ENCODE measurements at regions not wholly inside any gene's neighbourhood (a gene's known extent, or its start where the extent isn't known, plus 50 kb on each side); places are given as distances from the start of the nearest gene placed in this dataset.
A peak's percentile ranks its signal among the peaks of the same experiment; 100 is the strongest.

GRCh38 chr11:128188346-128189004 lies 398.9 kb downstream of the ETS1 start:
- no peak for DNase-seq

DNA sequence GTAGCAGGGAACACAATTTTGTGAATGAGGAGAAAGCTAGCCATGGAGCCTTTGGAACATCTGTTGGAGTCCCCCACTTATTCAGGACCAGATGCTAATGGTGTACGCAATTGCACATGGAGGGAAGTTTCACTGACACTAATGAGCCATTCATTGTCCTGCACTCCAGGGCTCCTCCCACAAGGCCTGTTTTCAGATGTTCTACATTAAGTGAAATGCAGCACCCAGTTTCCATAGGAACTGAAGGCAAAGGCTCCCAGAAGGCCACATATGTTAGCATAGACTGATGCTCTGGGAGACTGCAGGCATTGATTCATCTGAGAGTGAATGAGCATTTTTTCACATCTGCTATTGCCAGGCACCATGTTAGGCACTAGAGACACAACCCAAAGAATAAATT lies 399.5 kb downstream of the ETS1 start:
- DNase-seq: no peak

GRCh38 chr11:128187377-128187776 lies 400.0 kb downstream of the ETS1 start:
- no peak for DNase-seq

GRCh38 chr11:128184981-128185380 lies 402.4 kb downstream of the ETS1 start:
- DNase-seq: no peak

DNA sequence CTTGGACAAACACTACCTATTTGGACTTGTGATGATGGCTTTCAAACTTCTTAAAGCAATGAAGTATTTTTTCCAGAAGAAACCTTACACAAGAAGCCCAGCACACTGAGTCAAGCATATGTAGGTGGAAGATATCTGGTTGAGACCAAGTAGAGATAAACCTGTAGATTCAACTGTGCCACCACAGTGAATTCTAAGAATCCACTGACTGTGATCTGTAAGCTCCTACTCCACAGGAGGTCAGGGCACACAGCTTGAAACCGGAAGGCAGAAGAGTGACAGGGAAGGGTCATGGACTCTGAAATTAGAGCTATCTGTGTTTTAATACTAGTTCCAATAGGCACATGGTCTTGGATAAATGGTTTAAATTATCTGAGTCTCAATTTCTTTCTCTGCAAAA lies 404.5 kb downstream of the ETS1 start:
- no peak for DNase-seq

DNA sequence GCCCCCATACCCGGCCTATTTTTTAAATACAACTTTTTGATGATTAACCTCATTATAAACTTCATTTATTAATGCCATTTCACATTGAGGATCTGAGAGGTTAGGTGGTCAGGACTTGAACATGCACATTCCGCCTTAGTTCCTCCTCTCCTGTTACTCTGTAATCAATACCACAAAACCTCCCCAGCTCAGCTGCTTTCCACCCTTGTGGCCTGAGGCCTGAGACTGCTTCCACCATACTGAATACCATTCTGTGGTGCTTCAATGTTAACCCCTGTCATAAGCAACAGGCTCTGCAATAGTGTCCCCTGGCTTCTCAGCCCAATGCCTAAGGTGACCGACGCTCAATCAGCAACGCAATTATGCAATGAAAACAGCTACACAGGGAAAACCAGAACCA lies 405.4 kb downstream of the ETS1 start:
- DNase-seq: no peak

DNA sequence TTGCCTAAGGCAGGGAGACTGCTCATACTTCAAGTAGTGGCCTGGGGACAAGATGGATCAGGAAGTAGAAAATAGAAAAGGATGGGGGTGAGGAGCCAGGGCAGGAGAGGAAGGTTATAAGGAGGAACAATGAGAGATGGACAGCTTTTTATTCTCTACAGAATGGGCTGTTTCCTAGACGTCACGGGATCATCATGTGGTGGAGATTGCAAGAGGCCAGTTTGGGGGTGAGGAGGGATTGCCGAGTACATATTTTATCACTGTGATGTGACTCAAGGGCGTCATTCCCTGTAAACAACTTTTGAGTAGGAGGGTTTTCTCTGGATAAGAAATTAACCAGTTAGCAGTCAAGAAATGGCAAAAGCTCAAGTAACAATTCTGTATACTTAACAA lies 406.3 kb downstream of the ETS1 start:
- DNase-seq: no peak

- no peak for DNase-seq
Measured at GRCh38 chr11:128180441-128181087, 406.8 kb downstream of the ETS1 start.

DNA sequence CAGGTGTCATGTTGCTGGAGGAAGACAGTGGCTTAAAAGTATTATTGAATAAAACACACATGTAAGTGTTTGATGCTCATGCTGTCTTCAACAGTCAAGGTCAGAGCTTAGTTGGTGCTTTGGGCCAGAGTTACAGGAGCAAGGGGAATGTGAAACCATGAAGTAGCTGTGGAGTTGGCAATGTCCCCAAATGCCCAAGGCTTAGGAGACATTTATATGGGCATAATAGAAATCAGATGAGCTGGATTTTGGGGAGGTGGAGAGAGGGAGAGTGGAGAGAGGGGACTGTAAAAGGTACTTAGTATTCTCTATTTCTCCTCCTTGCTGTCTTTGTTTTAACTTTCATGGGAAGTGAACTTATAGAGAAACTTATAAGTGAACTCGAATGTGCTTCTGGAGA lies 407.8 kb downstream of the ETS1 start:
- no peak for DNase-seq

DNA sequence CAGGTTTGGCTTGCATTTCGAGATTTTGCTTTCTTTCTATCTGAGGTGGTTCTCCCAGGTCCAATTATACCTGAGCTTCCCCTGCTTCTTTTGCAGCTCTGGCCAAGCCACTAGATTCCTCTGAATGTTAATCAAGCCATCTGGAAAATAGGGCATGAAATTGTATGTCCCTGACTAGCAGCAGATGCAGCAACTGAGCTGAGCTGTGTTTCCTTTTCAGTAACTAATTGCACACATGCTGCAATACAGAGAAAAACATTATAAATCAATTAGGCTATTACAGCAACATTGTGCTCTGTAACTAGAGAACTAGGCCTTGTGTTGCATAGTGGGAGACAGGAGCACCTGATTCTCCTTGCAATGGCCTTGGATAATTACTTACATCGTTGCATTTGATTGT lies 408.3 kb downstream of the ETS1 start:
- no peak for DNase-seq

DNA sequence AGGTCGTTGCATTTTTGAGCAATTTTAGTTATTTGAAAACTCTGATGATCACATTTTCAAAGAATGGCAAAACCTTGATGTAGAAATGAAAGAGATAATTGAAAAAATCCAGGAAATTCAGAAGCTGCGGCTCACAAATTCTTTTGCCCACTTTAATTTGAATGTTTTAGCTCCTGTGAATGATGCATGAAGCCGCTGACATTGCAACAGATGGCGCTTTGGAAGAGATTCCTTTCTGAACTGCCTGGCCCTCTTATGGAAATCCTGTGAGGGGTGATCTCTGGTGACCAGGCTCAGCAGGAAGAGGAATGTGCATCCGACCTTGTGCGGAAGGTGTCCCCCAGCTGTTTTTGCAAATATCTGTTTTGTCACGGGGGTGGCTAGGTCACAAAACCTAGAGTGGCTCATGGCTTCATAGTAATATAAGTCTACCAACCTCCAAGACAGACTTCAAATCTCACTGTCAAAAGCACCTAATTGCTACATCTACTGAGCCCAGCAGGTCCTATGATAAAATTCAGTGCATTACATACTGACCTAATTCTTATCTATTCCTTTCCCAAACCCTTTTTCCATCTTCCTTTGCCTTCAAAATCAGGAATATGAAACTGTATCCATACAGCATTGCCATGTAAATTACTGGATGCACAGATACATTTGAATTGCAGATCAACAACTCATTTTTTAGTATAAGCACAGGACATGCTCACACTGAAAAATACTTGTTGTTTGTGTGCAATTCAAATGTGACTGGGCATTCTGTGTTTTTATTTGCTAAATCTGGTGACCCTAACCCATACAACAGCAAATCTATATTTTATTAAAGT lies 412.7 kb downstream of the ETS1 start:
- DNase-seq: no peak

DNA sequence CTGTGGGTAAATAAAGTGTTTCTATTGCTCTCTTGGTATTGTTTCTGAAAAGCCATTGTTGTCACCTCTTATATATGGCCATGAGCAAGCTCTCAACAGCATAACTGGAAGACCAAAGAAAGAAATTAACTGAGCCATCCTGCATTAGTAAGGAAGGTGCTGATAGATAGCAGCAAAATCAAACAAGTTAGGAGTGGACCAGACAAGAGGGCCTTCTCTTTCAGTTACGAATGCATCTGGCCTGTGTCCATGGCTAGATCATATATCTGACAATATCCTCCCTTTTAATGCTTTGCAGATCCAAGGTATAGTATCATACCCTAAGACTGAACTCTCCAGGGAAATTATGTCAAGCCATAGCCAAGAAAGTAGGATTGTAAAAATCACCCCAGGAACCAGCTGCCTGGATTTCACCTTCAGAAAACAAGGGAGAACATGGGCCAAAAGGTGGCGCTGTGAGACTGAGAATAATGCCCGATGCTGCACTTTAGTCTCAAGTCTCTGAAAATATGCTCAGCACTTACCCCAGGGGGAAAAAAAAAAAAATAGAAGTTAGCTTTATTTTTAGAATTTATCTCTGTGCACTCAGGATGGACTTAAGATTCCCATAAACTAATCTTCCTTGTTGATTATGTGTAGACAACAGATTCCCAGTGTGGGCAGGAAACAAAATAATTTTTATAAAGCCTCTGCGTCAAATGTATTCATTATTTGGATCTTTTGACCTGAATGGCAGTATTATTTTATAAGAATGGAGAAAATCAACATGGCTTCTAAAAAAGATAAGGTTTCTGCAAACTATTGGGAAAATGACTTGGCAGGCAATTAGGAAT lies 415.1 kb downstream of the ETS1 start:
- peak; percentile 82 for DNase-seq

GRCh38 chr11:128171506-128171905 lies 415.9 kb downstream of the ETS1 start:
- no peak for DNase-seq

DNA sequence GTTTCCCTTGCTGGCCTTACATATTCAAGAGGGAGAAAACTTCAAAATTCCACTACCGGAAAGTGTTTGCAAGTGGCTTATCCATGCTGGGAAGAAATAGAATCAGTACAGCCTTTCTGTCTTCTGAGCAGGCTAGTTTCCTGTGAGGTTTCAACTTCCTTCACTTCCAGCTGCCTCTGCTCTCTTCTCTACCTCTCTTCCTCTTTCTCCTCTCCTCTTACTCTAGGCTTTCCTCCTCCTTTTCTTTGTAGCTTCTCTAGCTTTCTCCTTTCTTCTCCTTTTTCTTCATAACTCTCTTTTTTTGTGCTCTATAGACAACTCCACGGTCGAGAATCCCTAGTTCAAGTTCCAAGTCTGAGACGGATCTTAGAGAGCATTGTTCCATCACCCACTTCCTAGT lies 421.8 kb downstream of the ETS1 start:
- DNase-seq: no peak

- no peak for DNase-seq
Measured at GRCh38 chr11:128164080-128164741, 423.1 kb downstream of the ETS1 start.

- DNase-seq: no peak
Measured at GRCh38 chr11:128161994-128162393, 425.4 kb downstream of the ETS1 start.

DNA sequence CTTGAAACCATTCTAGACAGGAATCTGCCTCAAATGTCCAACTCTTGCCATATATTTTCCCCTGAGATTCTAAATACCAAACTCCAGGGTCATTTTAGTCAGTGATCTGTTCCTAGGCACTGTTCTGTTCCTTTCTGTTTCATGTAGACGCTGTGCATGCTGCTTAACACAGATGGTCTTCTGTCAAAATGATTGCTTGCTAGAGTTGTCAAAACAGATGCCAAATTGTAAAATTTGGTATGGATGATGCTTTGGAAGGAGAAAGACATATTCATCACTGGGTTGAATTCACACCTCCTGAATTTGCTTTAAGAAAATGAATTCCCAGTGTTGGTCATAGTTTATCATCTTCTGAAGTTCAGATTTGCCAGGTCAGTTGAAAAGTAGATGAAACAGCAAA lies 425.9 kb downstream of the ETS1 start:
- DNase-seq: no peak

DNA sequence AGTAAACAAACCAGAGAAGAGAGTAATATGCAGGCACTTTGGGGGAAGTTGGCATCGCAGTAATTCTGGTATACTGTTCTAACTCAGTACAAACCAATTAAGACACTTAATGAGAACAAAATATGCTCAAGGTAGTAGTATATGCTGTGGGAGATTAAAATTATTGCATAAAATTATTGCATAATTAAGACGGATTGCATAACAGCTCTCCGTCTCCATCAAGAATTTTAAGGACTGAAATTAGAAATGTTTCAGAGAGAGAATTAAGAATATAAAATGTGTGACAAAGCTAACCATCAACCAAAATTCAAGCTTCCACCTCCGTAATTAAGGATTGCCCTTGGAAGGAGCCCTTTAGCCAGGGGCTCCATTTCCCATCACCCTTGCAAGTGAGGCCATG lies 428.5 kb downstream of the ETS1 start:
- no peak for DNase-seq

GRCh38 chr11:128157423-128158298 lies 429.7 kb downstream of the ETS1 start:
- DNase-seq: peak; percentile 69

- no peak for DNase-seq
Measured at GRCh38 chr11:128156486-128156885, 430.9 kb downstream of the ETS1 start.

DNA sequence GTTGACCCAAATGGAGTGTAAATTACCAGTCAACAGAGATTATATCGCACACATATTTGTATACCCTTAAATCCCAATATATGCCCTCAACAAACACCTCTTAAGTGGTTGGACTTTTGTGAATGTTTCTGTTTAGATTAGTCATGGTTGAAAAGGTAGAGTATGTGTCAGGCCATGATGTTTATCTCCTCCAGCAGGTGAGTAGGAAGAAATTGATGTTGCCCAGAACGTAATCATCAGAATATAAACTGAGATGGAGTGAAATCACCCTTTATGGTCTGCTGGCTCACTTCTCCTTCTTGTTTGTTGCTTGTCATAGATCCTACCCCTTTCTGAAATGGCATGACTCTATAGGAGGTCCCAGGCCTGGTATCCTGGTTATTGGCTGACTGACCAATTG lies 431.8 kb downstream of the ETS1 start:
- no peak for DNase-seq

- no peak for DNase-seq
Measured at GRCh38 chr11:128153697-128154048, 433.7 kb downstream of the ETS1 start.
